GM12878 (cell line): ENCODE measurements at regions not wholly inside any gene's neighbourhood (a gene's known extent, or its start where the extent isn't known, plus 50 kb on each side); places are given as distances from the start of the nearest gene placed in this dataset.

Experiments used
- ATAC-seq: fragments of 200-7000 bp; cut with Tn5 transposase; 3 replicates; pipeline ENCODE4 v1.9.1; 2020; ENCODE audit warnings: mild to moderate bottlenecking, moderate library complexity
- BruUV-seq: library from RNA; stranded (reverse); fragments of 400-500 nt; replicated peaks from 2 replicates; lab custom pipeline; 2021; lab: Mats Ljungman, UMichigan
- CTCF ChIA-PET: fragments of 300-600 bp; sonication (Branson Sonifier 250); formaldehyde crosslinking; extraction: SDS; loops from one replicate; lab custom pipeline; 2021; ENCODE audit warnings: inconsistent platforms; lab: Yijun Ruan, JAX
- POLR2A ChIA-PET: fragments of 350-600 bp; formaldehyde crosslinking; extraction: SDS; loops from one replicate; lab custom pipeline; 2021; ENCODE audit warnings: inconsistent platforms; lab: Charles Lee
- RAD21 ChIA-PET: fragments of 300-600 bp; sonication (Branson Sonifier 250); formaldehyde crosslinking; loops from one replicate; lab custom pipeline; 2023; ENCODE audit warnings: antibody characterized with exemption; ENCODE audit not compliant: unreplicated experiment; lab: Charles Lee
- SMC1A ChIA-PET: fragments of 300-600 bp; sonication (Branson Sonifier 250); formaldehyde crosslinking; loops from one replicate; lab custom pipeline; 2023; ENCODE audit not compliant: unreplicated experiment, uncharacterized antibody; lab: Charles Lee
- DNase-seq: peaks from one replicate; pipeline ENCODE4 v3.0.0-alpha.2; 2011; ENCODE audit warnings: low read depth, low spot score
- FAIRE-seq: peaks from 3 replicates; lab custom pipeline; 2011; peaks lifted over from hg19 to GRCh38; lab: Jason Lieb, UNC
- H2AFZ ChIP-seq: 2 replicates; pipeline ENCODE4 v1.6.0; 2011; ENCODE audit warnings: low read depth, low read length, control low read depth; ENCODE audit not compliant: control insufficient read depth
- H3K27ac ChIP-seq: 2 replicates; pipeline ENCODE4 v1.5.1; 2011; ENCODE audit warnings: control low read depth; ENCODE audit not compliant: control insufficient read depth, insufficient read depth
- H3K27me3 ChIP-seq, 2 experiments: replicated peaks in 1 of 2; 2 replicates each; pipeline versions ENCODE4 v1.6.0 to v1.6.1; 2011; ENCODE audit warnings: low read length in 1 of 2; ENCODE audit not compliant: control insufficient read depth in 2 of 2, insufficient read depth in 2 of 2
- H3K36me3 ChIP-seq, 2 experiments: 2 replicates each; pipeline ENCODE4 v1.5.1; 2011; ENCODE audit warnings: low read length in 1 of 2; ENCODE audit not compliant: control insufficient read depth in 2 of 2, insufficient read depth in 2 of 2
- H3K4me1 ChIP-seq: 2 replicates; pipeline ENCODE4 v1.6.1; 2011; ENCODE audit warnings: mild to moderate bottlenecking, low read length, moderate library complexity, mixed read lengths; ENCODE audit not compliant: control insufficient read depth, insufficient read depth
- H3K4me2 ChIP-seq: 2 replicates; pipeline ENCODE4 v1.6.0; 2011; ENCODE audit warnings: control low read depth; ENCODE audit not compliant: control insufficient read depth, insufficient read depth
- H3K4me3 ChIP-seq: fragments of 200-600 bp; sonication (generic); 2 replicates; pipeline ENCODE4 v1.5.1; 2016
- H3K79me2 ChIP-seq: 2 replicates; pipeline ENCODE4 v1.6.0; 2011; ENCODE audit warnings: low read length; ENCODE audit not compliant: control insufficient read depth, insufficient read depth
- H3K9ac ChIP-seq: 2 replicates; pipeline ENCODE4 v1.8.0; 2011; ENCODE audit warnings: low read length, control low read depth, mixed read lengths; ENCODE audit not compliant: control insufficient read depth, insufficient read depth
- H3K9me3 ChIP-seq: replicated peaks from 3 replicates; pipeline ENCODE4 v1.5.1; 2011; ENCODE audit warnings: mild to moderate bottlenecking, low read length; ENCODE audit not compliant: control insufficient read depth, insufficient read depth
- H4K20me1 ChIP-seq: 2 replicates; pipeline ENCODE4 v1.6.0; 2011; ENCODE audit not compliant: control insufficient read depth, insufficient read depth
- CTCF ChIP-seq, 3 experiments: IDR thresholded peaks in 2 of 3; conservative IDR thresholded peaks in 1 of 3; 2 replicates each; pipeline ENCODE4 v1.5.1; 2011; ENCODE audit warnings: low read depth in 3 of 3, low read length in 3 of 3, mild to moderate bottlenecking in 3 of 3, control low read depth in 2 of 3, moderate library complexity in 2 of 3, inconsistent platforms in 1 of 3, mixed read lengths in 1 of 3; ENCODE audit not compliant: control insufficient read depth in 2 of 3, insufficient read depth in 1 of 3; ENCODE audit errors: extremely low read depth in 1 of 3
- HDGF ChIP-seq: fragments of 450-650 bp; IDR thresholded peaks from 2 replicates; pipeline ENCODE4 v1.6.1; 2016; ENCODE audit warnings: antibody characterized with exemption
- WGBS: methylation state at CpG from one replicate; pipeline ENCODE4 v1.1.6; 2016; ENCODE audit warnings: low lambda C conversion rate; ENCODE audit not compliant: insufficient replicate concordance, insufficient coverage; ENCODE audit errors: missing lambda C conversion rate; 5-methylcytosine and 5-hydroxymethylcytosine counted together
- in situ Hi-C: fragments of 300-500 bp; cut with MboI; formaldehyde crosslinking; loops from 9 replicates; pipeline ENCODE4 v1.14.3; 2018; ENCODE audit warnings: mixed read lengths
- intact Hi-C: fragments of 100-400 bp; cut with micrococcal nuclease; formaldehyde crosslinking; loops from one replicate; pipeline ENCODE4 v1.14.2; 2022; ENCODE audit not compliant: unreplicated experiment

- CTCF ChIA-PET: interaction anchor here (0.7 to 2.2 kb wide), 2 partner anchors 10 to 27 kb away, joined by 3 to 5 read pairs; no protein-coding TSS in a partner anchor
- RAD21 ChIA-PET: interaction anchor here (0.7 kb wide), 1 partner anchor 12 kb away, joined by 4 read pairs; no protein-coding TSS in a partner anchor
- no peak for ATAC-seq
Observed at GRCh38 chr5:88951457-88951856, 68.5 kb upstream of the MEF2C start.

More at GRCh38 chr5:88951457-88951856, 68.5 kb upstream of the MEF2C start:
- no peak overlapping the region for H2AFZ ChIP-seq
- no peaks in the 10 kb centered on the region for H3K36me3 ChIP-seq
- H3K27me3 ChIP-seq: no peaks in the 10 kb centered on the region
- H3K4me3 ChIP-seq: no peak overlapping the region
- H3K4me1 ChIP-seq: peaks cover 14% of the 10 kb centered on the region
- no peak for DNase-seq
- TF ChIP-seq HDGF (no peak), CTCF (IDR thresholded peaks at IDR 0.05 in 2 of 3, conservative IDR thresholded peaks at IDR 0.05 in 1 of 3; ENCODE audit: control insufficient read depth in 2 of 3, extremely low read depth in 1 of 3, insufficient read depth in 1 of 3, low read depth in 3 of 3, low read length in 3 of 3) (no peak)
- SMC1A ChIA-PET: interaction anchor here (0.6 to 0.9 kb wide), 2 partner anchors 44 to 103 kb away, joined by 3 to 4 read pairs; no protein-coding TSS in a partner anchor
- H3K79me2 ChIP-seq: no peaks in the 10 kb centered on the region
- POLR2A ChIA-PET: no interaction called here
- intact Hi-C loops (no loop called here), in situ Hi-C loops (no loop called here)
- H3K9me3 ChIP-seq: no peaks in the 10 kb centered on the region
- H3K9ac ChIP-seq: no peak overlapping the region
- no TSS peak for BruUV-seq
- no peak overlapping the region for H3K4me2 ChIP-seq
- FAIRE-seq: no peak
- no peak overlapping the region for H3K27ac ChIP-seq
- H4K20me1 ChIP-seq: no peaks in the 10 kb centered on the region
- WGBS: 94% methylated on average over 4 of the region's 4 CpGs
